HG03095 (cell line): ENCODE measurements at regions not wholly inside any gene's neighbourhood (a gene's known extent, or its start where the extent isn't known, plus 50 kb on each side); places are given as distances from the start of the nearest gene placed in this dataset.
A peak's percentile ranks its signal among the peaks of the same experiment; 100 is the strongest.

Experiments used
- ATAC-seq: cut with Tn5 transposase; IDR thresholded peaks from one replicate; pipeline ENCODE4 v1.9.1; 2021; ENCODE audit warnings: moderate library complexity; ENCODE audit not compliant: unreplicated experiment

DNA sequence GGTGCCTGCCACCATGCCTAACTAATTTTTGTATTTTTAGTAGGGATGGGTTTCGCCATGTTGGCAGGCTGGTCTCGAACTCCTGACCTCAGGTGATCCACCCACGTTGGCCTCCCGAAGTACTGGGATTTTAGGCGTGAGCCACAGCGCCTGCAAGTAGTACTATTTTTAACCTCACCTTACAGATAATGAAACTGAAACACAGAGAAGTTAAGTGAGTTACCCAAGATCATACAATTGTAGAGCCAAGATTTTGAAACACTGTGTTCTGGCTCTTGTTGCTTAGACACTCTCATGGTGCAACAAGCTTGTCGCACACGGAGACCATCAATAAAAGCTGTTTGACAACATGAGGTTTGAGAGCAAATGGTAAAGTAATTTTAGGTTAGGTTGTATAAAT, 159.1 kb upstream of the LMNTD1 start:
- no peak for ATAC-seq

DNA sequence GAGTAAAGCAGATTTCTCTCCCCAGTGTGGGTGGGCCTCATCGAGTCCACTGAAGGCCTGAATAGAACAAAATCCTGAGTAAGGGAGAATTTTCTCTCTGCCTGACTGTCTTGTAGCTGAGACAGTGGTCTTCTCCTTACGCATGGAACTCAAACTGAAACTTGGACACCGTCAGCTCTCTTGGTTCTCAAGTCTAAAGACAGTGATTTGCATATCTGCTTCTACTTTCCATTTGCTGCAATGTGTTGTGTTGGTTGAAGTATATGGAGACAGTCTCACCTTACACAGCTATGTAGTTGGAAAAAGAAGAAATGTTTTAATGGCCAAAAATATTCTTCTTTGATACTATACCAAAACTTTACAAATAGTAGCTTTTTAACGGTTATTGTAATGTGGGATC, 160.2 kb upstream of the LMNTD1 start:
- peak; percentile 99 for ATAC-seq

DNA sequence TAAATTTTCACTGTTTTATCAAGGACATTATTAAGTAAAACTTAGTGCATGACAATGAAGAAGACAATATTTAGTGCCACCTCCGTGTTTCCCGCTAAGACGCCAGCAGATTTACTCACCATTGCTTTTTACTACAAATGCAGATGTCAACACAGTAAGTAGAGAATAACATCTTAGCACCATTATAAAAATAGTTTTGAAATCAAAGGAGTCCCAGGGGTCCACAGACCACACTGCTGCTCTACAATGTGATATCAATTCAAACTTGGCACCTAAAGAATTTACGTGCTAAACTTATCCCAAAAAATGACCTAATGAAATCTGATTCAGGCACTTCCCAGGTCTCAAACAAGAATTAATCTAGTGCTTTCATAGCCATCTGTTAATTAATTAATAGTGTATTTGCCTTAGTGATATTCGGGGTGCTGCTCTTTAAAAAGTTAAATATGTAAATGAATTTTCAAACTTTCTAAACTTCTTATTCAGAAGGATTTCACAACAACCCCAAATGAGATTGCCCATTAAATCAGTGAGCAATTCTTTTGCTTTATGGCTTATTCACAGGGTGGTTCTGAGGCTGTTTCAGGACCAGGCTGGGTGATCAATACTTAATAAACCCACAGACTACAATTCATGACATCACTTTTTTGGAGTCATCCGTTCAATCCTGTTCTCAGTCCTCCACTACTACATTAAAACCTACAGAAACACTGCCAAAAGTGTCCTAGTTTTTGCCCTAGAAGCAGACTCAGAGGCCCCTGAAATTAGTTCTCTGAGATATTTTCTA, 161.3 kb upstream of the LMNTD1 start:
- no peak for ATAC-seq

DNA sequence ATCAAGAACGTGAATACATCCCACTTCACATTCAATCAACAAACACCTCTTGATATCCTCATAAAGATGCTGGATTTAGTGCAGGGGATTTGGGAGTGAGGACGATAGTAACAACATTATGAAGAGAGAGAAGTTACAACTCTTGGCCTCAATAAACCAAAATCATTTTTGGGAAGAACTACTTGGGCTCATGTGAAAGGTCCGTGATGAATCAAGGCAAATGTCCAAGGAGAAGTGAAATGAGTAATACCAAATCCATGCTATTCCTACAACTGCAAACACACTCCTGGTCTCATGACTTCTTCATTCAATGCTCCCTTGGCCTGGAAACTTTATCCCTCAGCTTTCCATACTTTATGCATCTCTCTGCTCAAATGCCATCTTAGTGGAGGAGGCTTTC, 162.0 kb upstream of the LMNTD1 start:
- no peak for ATAC-seq

DNA sequence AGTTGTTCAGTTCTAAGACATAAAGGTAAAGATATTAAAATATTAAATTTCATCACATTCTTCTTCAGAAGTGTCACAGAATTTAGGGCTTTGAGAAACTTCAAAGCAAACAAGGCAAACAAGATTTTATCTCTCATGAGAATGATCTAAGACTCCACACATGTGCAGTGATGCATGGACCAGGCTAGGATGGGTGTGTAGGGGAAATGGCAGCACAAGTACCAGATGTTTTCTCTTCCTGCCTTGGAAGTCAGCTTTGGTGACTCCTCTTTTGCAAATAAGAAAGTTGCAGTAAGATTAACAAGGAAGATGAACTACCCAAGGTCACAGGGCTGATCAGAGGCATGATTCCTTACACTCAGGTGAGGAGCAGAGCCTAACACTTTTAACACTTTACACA, 163.8 kb upstream of the LMNTD1 start:
- ATAC-seq, result no peak

DNA sequence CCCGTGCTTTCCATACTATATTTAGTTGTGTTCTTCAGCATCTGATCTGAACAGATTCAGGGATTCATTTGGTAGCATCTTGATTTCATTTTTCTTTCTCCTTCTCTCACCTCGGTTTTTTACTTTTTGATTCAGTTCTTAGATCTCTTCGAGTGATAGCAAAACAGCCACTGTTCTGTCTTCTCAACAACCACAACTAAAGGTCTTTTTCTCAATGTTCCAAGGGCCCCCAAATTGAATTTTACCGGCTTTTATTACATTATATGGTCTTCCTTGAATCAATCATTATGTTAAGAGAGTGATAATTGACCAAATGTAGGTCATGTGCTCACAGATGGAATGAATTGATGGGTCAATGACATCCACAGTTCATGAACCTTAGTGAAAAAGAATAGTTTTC, 164.5 kb upstream of the LMNTD1 start:
- no peak for ATAC-seq

DNA sequence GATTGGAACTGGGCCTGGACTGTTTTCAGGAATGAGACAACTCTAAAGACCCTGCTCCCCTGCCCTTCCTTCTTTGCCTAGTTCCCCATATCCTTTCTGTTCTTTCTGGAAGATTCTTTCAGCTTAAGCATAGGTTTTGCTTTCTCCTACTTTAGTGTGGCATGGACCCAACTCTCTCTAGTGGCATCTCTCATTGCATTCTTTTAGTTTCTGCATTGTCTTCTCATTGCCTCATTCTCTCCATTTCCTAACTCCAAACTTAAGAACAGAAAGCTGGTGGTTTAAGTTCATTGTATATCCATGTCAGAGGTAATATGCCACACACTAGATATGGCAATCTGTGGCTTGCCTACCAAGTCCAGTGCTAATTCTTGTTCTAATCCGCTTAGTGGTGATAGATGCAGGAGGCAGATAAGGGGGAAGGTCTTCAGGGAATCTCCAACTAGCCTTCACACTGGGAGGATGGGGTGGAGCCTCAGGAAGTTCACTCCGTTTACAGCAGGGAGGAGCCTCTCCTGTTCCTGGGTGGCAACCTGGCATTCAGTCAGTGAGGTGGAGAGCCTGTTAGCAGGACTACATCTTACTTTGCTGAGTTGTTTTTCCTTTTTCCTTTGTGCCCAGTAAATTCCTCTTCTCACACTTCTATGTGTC, 165.1 kb upstream of the LMNTD1 start:
- no peak for ATAC-seq

DNA sequence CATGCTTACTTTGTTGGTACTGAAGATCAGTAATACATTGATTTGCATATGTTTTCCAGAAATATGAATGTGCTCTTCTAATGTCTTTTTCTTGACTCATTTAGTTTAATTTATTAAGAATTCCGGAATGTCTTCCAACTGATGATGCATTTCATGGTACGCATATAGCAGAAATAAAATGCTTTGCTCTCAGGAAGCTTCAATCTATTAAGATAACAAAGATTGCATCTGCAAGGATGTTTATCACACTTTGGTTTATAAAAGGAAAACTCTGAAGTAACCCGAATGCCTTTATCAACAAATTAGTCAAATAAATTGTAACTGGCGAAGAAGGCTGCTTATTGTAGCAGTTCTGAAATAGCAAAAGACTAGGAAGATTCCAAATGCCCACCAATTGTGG, 166.4 kb upstream of the LMNTD1 start:
- no peak for ATAC-seq

DNA sequence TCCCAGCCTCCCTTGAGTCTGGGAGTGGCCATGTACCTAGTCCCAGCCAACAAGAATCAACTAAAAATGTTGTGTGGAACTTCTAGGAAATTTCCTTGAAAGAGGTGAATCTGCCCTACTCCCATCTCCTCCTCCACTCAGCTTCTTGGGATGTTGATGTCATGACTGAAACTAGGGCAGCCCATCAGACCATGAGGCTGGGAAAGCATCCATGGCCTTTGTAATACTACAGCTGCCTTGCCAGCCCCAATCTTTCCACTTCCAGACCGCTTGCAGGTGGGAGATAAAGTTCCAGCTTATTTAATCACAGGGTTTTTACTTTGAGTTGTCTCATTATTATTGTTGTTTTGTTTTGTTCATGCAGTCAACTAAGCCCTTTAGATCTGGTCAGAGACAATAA, 170.3 kb upstream of the LMNTD1 start:
- ATAC-seq, result no peak

DNA sequence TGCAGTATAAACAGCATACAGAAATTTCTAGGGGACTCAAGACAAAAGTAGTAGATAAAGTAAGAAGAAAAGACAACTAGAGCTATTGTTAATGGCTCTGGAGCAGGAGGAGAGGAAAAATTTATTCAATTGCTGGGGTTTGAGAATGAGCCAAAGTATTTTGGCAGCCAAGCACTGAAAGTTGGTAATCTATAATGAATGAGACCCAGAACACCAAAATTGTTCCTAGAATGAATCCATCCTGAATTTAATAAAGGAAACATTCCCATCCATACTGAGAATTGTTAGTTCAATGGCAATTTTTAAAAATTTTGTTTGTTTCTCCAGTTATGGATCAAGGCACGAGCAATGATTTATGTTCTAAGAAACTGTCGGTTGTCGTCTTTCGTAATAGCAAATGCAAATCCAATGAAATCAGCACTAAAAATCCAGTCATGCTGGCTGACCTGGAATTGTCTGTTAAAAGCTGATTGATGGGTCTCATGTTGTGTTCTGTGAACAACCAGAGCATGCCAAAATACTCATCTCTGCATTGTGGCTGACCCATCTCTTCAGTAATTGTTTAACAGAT, 170.9 kb upstream of the LMNTD1 start:
- no peak for ATAC-seq

DNA sequence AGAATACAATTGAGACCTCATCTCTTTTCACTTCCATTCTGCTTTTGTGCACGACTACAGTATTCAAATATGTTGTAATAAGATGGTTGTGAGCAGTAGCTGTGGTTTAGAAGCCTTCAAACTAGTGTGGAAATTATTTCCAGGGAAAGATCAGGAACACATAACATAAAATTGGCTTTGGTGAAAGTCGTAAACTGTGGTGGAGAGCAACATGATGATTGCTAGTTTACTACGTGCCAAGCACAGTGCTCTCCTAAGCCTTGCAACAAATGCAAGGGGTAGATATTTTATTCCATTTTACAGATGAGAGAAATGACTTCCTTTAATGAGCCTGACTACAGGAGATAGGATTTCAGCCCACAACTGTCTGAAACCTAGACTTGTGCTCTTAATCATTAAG, 172.4 kb upstream of the LMNTD1 start:
- ATAC-seq, result no peak

DNA sequence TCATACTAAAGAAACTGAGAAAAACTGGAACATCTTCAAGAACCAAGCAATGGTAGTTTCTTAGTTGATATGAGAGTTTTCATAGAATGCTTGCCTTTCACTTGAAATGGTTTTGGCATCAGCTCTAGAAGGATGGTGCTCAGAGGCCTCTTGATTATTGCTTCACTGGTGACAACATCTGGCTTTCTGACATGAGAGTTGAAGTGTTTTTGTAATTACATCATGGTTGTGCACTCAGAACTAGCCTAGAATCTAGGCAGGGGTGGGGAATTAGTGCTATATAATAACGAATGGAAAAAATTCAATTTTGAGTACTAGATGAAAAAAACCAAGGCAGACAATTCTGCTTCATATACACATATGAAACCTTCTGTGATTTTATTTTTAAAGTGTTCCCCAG, 172.8 kb upstream of the LMNTD1 start:
- ATAC-seq, result no peak

DNA sequence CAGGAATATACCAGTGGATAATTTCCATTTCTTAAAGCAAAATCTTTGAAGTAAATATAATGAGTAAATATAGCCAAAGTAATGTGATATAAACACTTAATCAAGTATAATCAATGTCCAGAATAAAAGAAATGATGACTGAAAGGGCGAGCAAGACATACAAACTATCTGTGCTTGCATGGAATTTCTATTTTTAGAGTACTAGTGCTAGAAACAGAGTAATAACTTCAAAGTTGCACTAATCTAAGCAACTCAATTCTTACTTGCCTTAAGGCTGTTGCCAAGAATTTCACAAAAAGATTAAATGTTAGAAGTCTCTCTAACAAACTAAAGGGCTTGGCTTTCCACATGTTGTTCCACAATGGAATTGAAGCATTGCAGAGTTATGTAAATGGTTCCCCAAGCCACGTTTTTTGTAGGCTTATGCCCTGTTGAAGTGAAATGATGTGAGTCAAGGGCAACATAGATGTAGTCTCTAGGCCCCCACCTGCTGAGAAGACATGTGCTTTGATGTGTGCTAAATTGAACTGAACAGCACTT, 175.0 kb upstream of the LMNTD1 start:
- ATAC-seq, result no peak

DNA sequence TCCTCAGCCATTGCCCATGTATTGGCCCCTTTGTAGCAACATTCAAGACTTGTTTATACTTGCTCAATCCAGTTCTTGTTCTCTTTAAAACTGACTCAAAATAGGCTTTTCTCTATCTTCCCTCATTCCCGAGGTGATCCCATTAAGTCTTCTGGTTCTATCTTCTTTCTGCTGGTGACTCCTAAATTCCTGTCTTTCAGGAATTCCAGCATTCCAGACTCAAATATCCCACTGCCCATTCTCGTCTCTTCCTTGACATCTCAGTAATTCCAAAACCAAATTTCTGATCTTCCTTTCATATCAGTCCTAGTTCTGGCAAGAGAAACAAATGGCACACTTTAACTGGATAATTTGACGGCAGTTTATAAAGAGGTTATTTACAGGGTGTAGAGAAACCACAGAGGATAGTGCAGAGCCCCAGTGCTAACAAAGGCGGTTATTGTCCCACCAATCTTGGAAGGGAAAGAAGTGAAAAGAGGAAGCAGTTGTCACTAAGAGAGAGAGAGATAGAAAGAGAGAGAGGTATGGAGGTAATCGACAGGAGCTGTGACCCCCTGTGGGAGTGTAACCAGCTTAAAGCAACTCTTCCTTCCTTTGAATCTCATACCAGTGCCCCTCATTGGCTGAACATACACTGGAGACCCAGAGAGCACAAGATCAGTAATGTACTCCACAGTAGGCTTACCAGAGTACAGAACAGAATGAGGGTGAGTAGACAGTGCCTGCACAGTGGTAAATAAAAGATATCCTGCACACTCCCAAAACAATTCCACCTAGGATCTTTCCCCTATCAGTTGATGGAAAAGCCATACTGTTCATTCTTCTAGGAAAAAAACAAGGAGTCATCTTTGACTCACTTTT, 177.6 kb upstream of the LMNTD1 start:
- ATAC-seq, result no peak

DNA sequence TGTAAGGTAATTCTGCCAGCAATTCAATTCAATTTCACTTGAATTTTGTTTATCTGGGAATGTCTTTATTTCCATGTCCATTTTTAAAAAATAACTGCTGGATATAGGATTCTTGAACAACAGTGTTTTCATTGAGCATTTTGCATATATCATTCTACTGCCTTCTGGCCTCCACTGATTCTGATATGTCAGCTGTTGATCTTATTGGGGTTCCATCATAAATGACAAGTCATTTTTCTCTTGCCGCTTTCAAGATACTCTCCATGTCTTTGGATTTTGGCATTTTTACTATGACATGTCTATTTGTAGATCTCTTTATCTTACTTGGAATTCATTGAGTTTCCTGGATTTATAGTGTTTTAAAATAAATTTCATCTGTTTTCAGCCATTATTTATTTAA, 180.5 kb upstream of the LMNTD1 start:
- ATAC-seq, result no peak

DNA sequence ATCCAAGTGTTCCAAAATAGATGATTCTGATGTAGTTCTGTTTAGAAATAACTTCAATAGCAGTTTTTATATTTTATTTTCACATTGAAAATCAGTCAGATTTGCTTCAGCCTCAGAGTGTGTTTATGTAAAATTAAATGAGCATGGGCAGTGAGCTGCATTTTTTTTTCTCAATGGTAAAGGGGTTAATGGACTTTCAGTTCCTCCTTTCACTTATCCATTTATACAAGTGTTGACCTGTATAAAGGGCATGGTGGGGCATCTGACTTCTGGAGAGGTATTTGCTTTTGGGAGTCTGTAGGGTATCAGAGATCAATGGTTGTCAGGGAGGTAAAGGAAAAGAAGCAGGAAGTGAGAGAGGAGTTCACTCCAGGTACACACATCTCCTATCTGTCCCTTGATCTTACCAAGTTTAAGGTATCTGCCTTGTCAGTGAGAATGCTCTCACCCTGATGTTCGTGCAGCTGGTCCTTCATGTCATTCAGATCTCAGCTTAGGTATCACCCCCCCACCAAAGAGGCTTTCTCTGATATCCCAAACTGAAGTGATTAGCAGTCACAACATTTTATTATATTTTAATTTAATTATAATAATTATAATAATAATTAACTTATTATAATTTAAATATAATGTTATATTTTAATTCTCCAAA, 181.6 kb upstream of the LMNTD1 start:
- no peak for ATAC-seq

DNA sequence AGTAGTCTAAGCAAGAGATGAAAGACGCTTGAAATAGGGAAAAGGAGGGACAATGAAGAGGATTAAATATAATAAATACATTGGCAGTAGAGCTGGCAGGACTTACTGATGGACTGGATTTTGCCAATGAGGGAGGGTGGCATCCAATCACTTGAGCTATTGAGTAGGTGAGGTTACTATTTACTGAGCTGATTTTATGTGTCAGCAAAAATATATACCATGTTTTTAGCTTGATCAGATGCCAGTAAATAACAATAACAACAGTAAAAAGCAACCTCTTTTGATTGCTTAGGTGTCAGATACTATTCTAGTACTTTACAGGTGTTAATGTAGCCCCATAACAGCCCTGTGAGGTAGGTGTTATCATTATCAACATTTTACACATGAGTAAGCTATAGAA, 187.5 kb upstream of the LMNTD1 start:
- ATAC-seq, result no peak

DNA sequence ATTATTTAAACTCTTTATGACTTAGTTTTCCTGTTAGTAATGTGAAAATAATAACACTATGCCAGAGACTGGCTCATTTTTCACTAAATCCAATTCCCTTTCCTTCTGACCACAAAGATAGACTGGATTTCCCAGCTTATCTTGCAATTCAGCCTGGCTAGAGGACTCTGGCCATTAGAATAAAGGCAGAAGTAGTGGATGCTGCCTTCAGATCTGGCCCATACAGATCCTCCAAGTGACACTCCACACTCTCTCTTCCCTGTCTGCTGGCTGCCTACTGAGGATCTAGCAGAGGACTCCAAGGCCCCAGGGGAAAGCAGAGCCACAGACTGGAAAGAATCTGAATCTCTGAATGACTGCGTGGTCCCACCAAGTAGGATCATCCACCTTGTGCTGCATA, 188.8 kb upstream of the LMNTD1 start:
- ATAC-seq, result no peak

DNA sequence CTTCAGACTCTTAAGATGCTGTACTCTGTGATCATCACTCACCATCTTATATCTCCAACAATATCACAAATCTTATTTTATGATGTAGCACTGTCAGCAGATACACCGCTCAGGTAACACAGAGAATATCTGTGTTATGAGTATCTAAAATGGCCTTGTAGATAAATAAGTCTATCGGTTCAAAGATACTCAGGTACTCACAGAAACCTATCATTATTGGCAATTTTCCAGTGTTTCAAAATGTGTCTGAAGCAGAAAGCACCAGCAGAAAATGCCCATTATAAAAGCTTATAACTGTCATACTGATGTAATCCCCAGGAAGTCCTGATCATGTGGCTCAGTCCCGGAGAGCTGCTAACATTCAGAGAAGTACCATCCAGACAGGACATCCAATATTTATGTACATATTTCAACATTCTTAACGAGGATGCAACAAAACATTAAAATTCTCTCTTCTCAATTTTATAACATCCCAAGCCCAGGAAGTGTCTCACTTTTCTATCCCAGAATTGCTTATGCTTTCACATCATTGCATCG, 190.7 kb upstream of the LMNTD1 start:
- no peak for ATAC-seq

DNA sequence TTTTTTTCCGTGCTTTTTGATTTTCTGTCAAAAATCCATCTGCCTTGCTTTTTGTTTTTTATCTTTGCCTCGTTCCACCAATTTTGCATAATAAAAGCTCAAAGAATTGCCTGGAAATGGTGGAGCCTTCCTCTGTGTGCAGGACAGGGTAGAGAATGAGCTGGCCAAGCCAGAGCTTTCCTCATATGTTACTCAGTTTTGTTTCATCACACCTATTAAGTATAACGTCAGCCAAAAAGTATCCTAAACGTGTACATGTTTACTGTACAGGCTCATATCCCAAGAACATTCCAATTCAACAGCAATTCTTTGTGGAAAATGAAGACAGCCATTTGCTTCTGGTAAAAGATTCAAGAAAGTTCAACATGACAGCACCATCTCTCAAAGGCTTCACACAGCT, 191.2 kb upstream of the LMNTD1 start:
- ATAC-seq, result no peak

DNA sequence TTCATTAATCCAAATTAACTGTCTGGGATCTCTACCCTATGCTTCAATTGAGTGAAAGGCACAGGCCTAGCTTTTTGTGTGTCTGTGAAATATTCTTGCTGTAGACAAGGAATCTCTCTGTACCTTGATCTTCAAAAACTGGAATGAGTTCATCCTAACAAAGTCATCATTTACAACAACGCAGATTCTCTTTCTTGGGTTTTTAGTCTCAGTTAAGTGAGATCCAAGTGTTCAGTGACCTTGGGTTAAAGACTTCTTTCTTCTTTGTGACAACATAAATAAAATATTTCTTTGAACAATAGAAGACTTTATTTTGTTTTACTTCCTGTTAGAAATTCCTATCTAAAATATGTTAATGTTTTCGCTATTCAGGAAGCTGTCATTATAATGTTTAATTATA, 192.2 kb upstream of the LMNTD1 start:
- ATAC-seq, result no peak
